Keratinocyte (primary cell): ENCODE measurements at regions not wholly inside any gene's neighbourhood (a gene's known extent, or its start where the extent isn't known, plus 50 kb on each side); places are given as distances from the start of the nearest gene placed in this dataset.
A peak's percentile ranks its signal among the peaks of the same experiment; 100 is the strongest.

ENCODE experiments used
- DNase-seq: peaks from one replicate; pipeline ENCODE4 v3.0.0-alpha.2; 2011; ENCODE audit warnings: low read depth, missing footprints, low spot score
- FAIRE-seq: peaks from 2 replicates; lab custom pipeline; 2011; peaks lifted over from hg19 to GRCh38; lab: Jason Lieb, UNC
- H2AFZ ChIP-seq: 2 replicates; pipeline ENCODE4 v1.6.0; 2012; ENCODE audit warnings: low read length, control low read depth, inconsistent platforms; ENCODE audit not compliant: control insufficient read depth
- H3K27ac ChIP-seq: 2 replicates; pipeline ENCODE4 v1.5.1; 2011; ENCODE audit warnings: low read length; ENCODE audit not compliant: control insufficient read depth, insufficient read depth
- H3K27me3 ChIP-seq: 3 replicates; pipeline ENCODE4 v1.6.0; 2011; ENCODE audit warnings: low read length; ENCODE audit not compliant: control insufficient read depth, insufficient read depth; ENCODE audit errors: extremely low read depth
- H3K36me3 ChIP-seq, 2 experiments: 2 replicates in 1 of 2; 3 replicates in 1 of 2; pipeline ENCODE4 v1.5.1; 2011; ENCODE audit warnings: low read length in 2 of 2, mild to moderate bottlenecking in 1 of 2; ENCODE audit not compliant: control insufficient read depth in 2 of 2, insufficient read depth in 2 of 2; ENCODE audit errors: extremely low read depth in 1 of 2
- H3K4me1 ChIP-seq: 3 replicates; pipeline ENCODE4 v1.5.1; 2011; ENCODE audit warnings: low read length; ENCODE audit not compliant: control insufficient read depth, insufficient read depth; ENCODE audit errors: extremely low read depth
- H3K4me2 ChIP-seq: 3 replicates; pipeline ENCODE4 v1.6.0; 2011; ENCODE audit warnings: low read depth, low read length; ENCODE audit not compliant: control insufficient read depth, insufficient read depth; ENCODE audit errors: extremely low read depth
- H3K4me3 ChIP-seq, 3 experiments: fragments of 200-600 bp in 1 of 3; sonication (generic) in 1 of 3; 2 replicates in 2 of 3; 3 replicates in 1 of 3; pipeline ENCODE4 v1.5.1; 2011 to 2016; ENCODE audit warnings: low read length in 3 of 3, mild to moderate bottlenecking in 3 of 3, control low read depth in 2 of 3, inconsistent platforms in 1 of 3, low read depth in 1 of 3, mixed read lengths in 1 of 3, mixed run types in 1 of 3, moderate library complexity in 1 of 3; ENCODE audit not compliant: control insufficient read depth in 2 of 3, insufficient read depth in 2 of 3; ENCODE audit errors: extremely low read depth in 1 of 3
- H3K79me2 ChIP-seq: 2 replicates; pipeline ENCODE4 v1.6.0; 2012; ENCODE audit warnings: low read length; ENCODE audit not compliant: control insufficient read depth, insufficient read depth
- H3K9ac ChIP-seq: 3 replicates; pipeline ENCODE4 v1.6.0; 2011; ENCODE audit warnings: low read length; ENCODE audit not compliant: control insufficient read depth, insufficient read depth; ENCODE audit errors: extremely low read depth
- H3K9me1 ChIP-seq: 3 replicates; pipeline ENCODE4 v1.6.0; 2011; ENCODE audit warnings: low read length; ENCODE audit not compliant: control insufficient read depth, insufficient read depth; ENCODE audit errors: extremely low read depth
- H3K9me3 ChIP-seq: 2 replicates; pipeline ENCODE4 v1.5.1; 2012; ENCODE audit warnings: low read depth, low read length; ENCODE audit not compliant: control insufficient read depth
- H4K20me1 ChIP-seq: 3 replicates; pipeline ENCODE4 v1.6.0; 2011; ENCODE audit warnings: low read length; ENCODE audit not compliant: control insufficient read depth, insufficient read depth; ENCODE audit errors: extremely low read depth
- CTCF ChIP-seq, 3 experiments: IDR thresholded peaks in 1 of 3; conservative IDR thresholded peaks in 1 of 3; optimal IDR thresholded peaks in 1 of 3; 2 replicates in 2 of 3; 3 replicates in 1 of 3; pipeline versions ENCODE3 to v1.5.1; 2011; ENCODE audit warnings: low read length in 3 of 3, mild to moderate bottlenecking in 3 of 3, moderate library complexity in 2 of 3, control low read depth in 1 of 3, inconsistent platforms in 1 of 3; ENCODE audit not compliant: insufficient read depth in 2 of 3; ENCODE audit errors: extremely low read depth in 1 of 3
- EZH2 ChIP-seq: IDR thresholded peaks from one replicate; pipeline ENCODE4 v1.6.1; 2012; ENCODE audit warnings: inconsistent platforms, mild to moderate bottlenecking, low read length, moderate library complexity
- dilution Hi-C: fragments of 300-500 bp; cut with MboI; formaldehyde crosslinking; loops from one replicate; pipeline ENCODE4 v1.7.0; 2020; ENCODE audit warnings: low sequenced_read_pairs; ENCODE audit not compliant: extremely low pct_ligation_motif_present

DNA sequence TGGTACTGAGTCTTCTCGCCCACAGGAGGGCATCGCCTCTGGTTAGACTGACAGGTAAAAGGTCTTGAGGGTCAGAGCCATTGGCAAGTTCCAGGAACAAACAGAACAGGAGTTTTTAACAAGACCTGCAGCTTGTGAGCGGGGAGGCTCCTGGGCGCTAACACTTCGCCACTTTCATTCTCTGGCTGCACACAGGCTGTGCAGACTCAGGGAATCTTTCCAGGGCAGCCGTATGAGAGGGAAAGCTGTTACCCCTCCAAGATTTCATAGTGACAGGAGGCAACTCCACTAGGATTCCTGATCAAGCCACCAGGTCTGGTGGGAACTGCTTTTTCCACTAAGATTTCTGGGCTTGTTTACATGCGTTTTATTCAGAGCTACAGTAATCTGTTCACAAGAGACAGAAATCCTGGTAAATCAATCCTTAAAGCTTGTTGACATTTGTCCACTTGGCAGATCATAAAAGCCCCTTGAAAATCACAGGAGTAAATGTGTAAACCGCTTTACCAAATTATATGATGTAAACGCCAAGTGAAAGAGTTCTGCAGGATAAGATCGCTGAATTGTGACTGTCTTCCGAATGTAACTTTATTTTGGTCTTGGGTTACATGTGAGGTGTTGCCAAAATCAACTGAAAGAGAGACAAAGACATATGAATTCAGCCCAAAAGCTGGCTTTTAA is 190.6 kb downstream of the MZT1 start:
- no peak for DNase-seq
- no peaks in the 10 kb centered on the region for H3K36me3 ChIP-seq
- H3K9me3 ChIP-seq = no peaks in the 10 kb centered on the region
- peaks cover 3% of the 10 kb centered on the region for H3K27me3 ChIP-seq
- no peak overlapping the region for H3K4me3 ChIP-seq
- peaks cover 7% of the 10 kb centered on the region for H3K4me1 ChIP-seq
- TF ChIP-seq CTCF (optimal IDR thresholded peaks at IDR 0.05 in 1 of 3, IDR thresholded peaks at IDR 0.05 in 1 of 3, conservative IDR thresholded peaks at IDR 0.05 in 1 of 3; ENCODE audit: extremely low read depth in 1 of 3, insufficient read depth in 2 of 3, low read length in 3 of 3) (peak in 1 of 3 experiments; percentile 5), EZH2 (no peak)
- H2AFZ ChIP-seq = peak overlapping the region; percentile 4
- no peaks in the 10 kb centered on the region for H3K9me1 ChIP-seq
- no peak overlapping the region for H3K9ac ChIP-seq
- H4K20me1 ChIP-seq = no peaks in the 10 kb centered on the region
- no peak overlapping the region for H3K4me2 ChIP-seq
- dilution Hi-C loops = no loop called here
- no peak for FAIRE-seq
- H3K27ac ChIP-seq = no peak overlapping the region
- no peaks in the 10 kb centered on the region for H3K79me2 ChIP-seq

DNA sequence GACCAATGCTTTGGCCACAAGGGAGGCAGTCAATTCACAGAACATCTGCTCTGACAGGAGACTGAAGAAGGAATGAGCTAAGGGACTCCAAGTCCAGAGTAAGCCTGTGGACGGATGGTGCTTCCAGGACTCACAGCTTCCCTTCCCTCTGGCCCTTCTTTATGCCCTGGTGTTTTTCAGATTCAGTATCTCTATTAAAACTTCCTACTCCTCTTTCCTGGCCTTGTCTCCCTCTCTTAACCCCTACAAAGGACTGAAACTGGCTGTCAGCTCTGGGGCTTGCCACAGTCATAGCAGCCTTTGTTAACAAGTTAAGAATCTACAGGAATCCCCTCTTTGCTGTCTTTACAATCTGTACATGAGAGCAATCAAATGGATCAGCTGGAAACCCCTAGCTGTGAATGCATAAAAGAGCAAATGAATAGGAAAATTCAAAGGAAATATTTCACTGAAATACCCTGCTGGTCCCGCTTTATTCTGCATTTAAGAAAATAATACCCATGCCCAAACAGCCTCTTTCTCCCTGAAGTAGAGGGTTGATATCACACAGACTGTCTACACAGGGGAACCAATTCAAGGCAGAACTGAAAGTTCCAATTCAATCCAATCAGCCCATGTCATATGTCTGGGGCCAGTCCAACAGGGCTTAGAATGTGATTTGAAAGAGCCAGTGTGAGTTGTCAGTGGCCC is 192.3 kb downstream of the MZT1 start:
- no peak overlapping the region for H3K27ac ChIP-seq
- TF ChIP-seq EZH2 = no peak
- TF ChIP-seq CTCF (optimal IDR thresholded peaks at IDR 0.05 in 1 of 3, IDR thresholded peaks at IDR 0.05 in 1 of 3, conservative IDR thresholded peaks at IDR 0.05 in 1 of 3; ENCODE audit: extremely low read depth in 1 of 3, insufficient read depth in 2 of 3, low read length in 3 of 3) = no peak
- FAIRE-seq (no peak), DNase-seq (no peak)
- no peaks in the 10 kb centered on the region for H3K4me1 ChIP-seq
- H4K20me1 ChIP-seq = no peaks in the 10 kb centered on the region
- H3K79me2 ChIP-seq = no peaks in the 10 kb centered on the region
- dilution Hi-C loops = no loop called here
- H2AFZ ChIP-seq = no peak overlapping the region
- no peak overlapping the region for H3K9ac ChIP-seq
- peaks cover 3% of the 10 kb centered on the region for H3K27me3 ChIP-seq
- H3K9me1 ChIP-seq = no peaks in the 10 kb centered on the region
- no peaks in the 10 kb centered on the region for H3K36me3 ChIP-seq
- no peak overlapping the region for H3K4me2 ChIP-seq
- no peaks in the 10 kb centered on the region for H3K9me3 ChIP-seq
- H3K4me3 ChIP-seq = no peak overlapping the region
